H9 (cell line): ENCODE measurements at regions not wholly inside any gene's neighbourhood (a gene's known extent, or its start where the extent isn't known, plus 50 kb on each side); places are given as distances from the start of the nearest gene placed in this dataset.

ENCODE experiments used
- DNase-seq: peaks from one replicate; pipeline ENCODE4 v3.0.0-alpha.2; 2017
- H2AFZ ChIP-seq: one replicate; pipeline ENCODE4 v1.6.1; 2013; ENCODE audit warnings: mild to moderate bottlenecking, low read length, control low read depth, moderate library complexity
- H2AK5ac ChIP-seq: 2 replicates; pipeline ENCODE4 v1.6.1; 2013; ENCODE audit warnings: low read length, control low read depth, mixed read lengths; ENCODE audit not compliant: insufficient read length
- H2BK120ac ChIP-seq: one replicate; pipeline ENCODE4 v1.6.1; 2013; ENCODE audit warnings: low read depth, mild to moderate bottlenecking, low read length, control low read depth, inconsistent platforms; ENCODE audit not compliant: poor library complexity, severe bottlenecking
- H2BK12ac ChIP-seq: 2 replicates; pipeline ENCODE4 v1.6.1; 2013; ENCODE audit warnings: low read length, control low read depth, mixed read lengths, low read depth; ENCODE audit not compliant: insufficient read length
- H2BK15ac ChIP-seq: 2 replicates; pipeline ENCODE4 v1.6.1; 2013; ENCODE audit warnings: low read depth, low read length, control low read depth
- H2BK20ac ChIP-seq: one replicate; pipeline ENCODE4 v1.6.1; 2013; ENCODE audit warnings: low read depth, mild to moderate bottlenecking, low read length, control low read depth, inconsistent platforms; ENCODE audit not compliant: poor library complexity, severe bottlenecking
- H2BK5ac ChIP-seq: 2 replicates; pipeline ENCODE4 v1.6.1; 2013; ENCODE audit warnings: low read length, control low read depth, mixed read lengths; ENCODE audit not compliant: insufficient read length
- H3K14ac ChIP-seq: 2 replicates; pipeline ENCODE4 v1.6.1; 2013; ENCODE audit warnings: low read length, control low read depth; ENCODE audit not compliant: insufficient read depth
- H3K18ac ChIP-seq: 2 replicates; pipeline ENCODE4 v1.6.1; 2013; ENCODE audit warnings: low read depth, mild to moderate bottlenecking, mixed read lengths, low read length, control low read depth; ENCODE audit not compliant: insufficient read length
- H3K23ac ChIP-seq: 2 replicates; pipeline ENCODE4 v1.6.1; 2013; ENCODE audit warnings: low read length, control low read depth, mixed read lengths, low read depth; ENCODE audit not compliant: insufficient read length
- H3K23me2 ChIP-seq: 2 replicates; pipeline ENCODE4 v1.6.1; 2013; ENCODE audit warnings: low read depth, mild to moderate bottlenecking, mixed read lengths, low read length, control low read depth; ENCODE audit not compliant: insufficient read length, poor library complexity, severe bottlenecking
- H3K27ac ChIP-seq: 2 replicates; pipeline ENCODE4 v1.5.1; 2013; ENCODE audit warnings: low read length, control low read depth, mixed read lengths, low read depth; ENCODE audit not compliant: insufficient read length
- H3K27me3 ChIP-seq: 2 replicates; pipeline ENCODE4 v1.6.1; 2013; ENCODE audit warnings: low read length, control low read depth, inconsistent platforms; ENCODE audit not compliant: insufficient read depth
- H3K4ac ChIP-seq: 2 replicates; pipeline ENCODE4 v1.6.1; 2013; ENCODE audit warnings: low read depth, mild to moderate bottlenecking, control low read depth, inconsistent platforms, low read length, moderate library complexity
- H3K4me1 ChIP-seq: 2 replicates; pipeline ENCODE4 v1.6.1; 2013; ENCODE audit warnings: low read length, control low read depth, inconsistent platforms; ENCODE audit not compliant: insufficient read depth
- H3K4me2 ChIP-seq: 2 replicates; pipeline ENCODE4 v1.6.1; 2013; ENCODE audit warnings: low read length, control low read depth, mixed read lengths; ENCODE audit not compliant: insufficient read length, insufficient read depth
- H3K56ac ChIP-seq: 2 replicates; pipeline ENCODE4 v1.6.1; 2013; ENCODE audit warnings: low read depth, mild to moderate bottlenecking, mixed read lengths, low read length, control low read depth; ENCODE audit not compliant: insufficient read length
- H3K79me1 ChIP-seq: 2 replicates; pipeline ENCODE4 v1.6.1; 2013; ENCODE audit warnings: low read depth, mild to moderate bottlenecking, moderate library complexity, low read length, control low read depth, inconsistent platforms; ENCODE audit not compliant: insufficient read depth, poor library complexity, severe bottlenecking
- H3K79me2 ChIP-seq: 2 replicates; pipeline ENCODE4 v1.6.1; 2013; ENCODE audit warnings: low read length, control low read depth, inconsistent platforms; ENCODE audit not compliant: insufficient read depth
- H3K9ac ChIP-seq: 2 replicates; pipeline ENCODE4 v1.6.1; 2013; ENCODE audit warnings: low read length, control low read depth, mixed read lengths; ENCODE audit not compliant: insufficient read length; ENCODE audit errors: extremely low read depth
- H3K9me3 ChIP-seq: one replicate; pipeline ENCODE4 v1.6.1; 2013; ENCODE audit warnings: low read depth, low read length, inconsistent platforms; ENCODE audit not compliant: control insufficient read depth
- H3T11ph ChIP-seq: one replicate; pipeline ENCODE4 v1.6.1; 2013; ENCODE audit warnings: mild to moderate bottlenecking, low read length, control low read depth, inconsistent platforms
- H4K20me1 ChIP-seq: one replicate; pipeline ENCODE4 v1.6.1; 2013; ENCODE audit not compliant: control insufficient read depth, insufficient read length, insufficient read depth
- H4K5ac ChIP-seq: 2 replicates; pipeline ENCODE4 v1.6.1; 2013; ENCODE audit warnings: low read depth, mild to moderate bottlenecking, mixed read lengths, low read length, control low read depth; ENCODE audit not compliant: insufficient read length
- H4K8ac ChIP-seq: replicated peaks from 2 replicates; pipeline ENCODE4 v1.6.1; 2013; ENCODE audit warnings: low read length, control low read depth, mixed read lengths, low read depth; ENCODE audit not compliant: insufficient read length
- H4K91ac ChIP-seq: 2 replicates; pipeline ENCODE4 v1.6.1; 2013; ENCODE audit warnings: low read depth, mild to moderate bottlenecking, moderate library complexity, mixed read lengths, low read length, control low read depth; ENCODE audit not compliant: insufficient read length
- H3K27ac Mint-ChIP-seq, 3 experiments: 2 replicates in 2 of 3; 3 replicates in 1 of 3; pipeline ENCODE4 v1.8.0; 2020 to 2021; ENCODE audit warnings: mixed read lengths in 3 of 3, mild to moderate bottlenecking in 1 of 3, moderate library complexity in 1 of 3
- H3K27me3 Mint-ChIP-seq: 2 replicates; pipeline ENCODE4 v1.8.0; 2021; ENCODE audit warnings: low read depth, mild to moderate bottlenecking, moderate library complexity, mixed read lengths
- H3K36me3 Mint-ChIP-seq, 3 experiments: 2 replicates in 2 of 3; 3 replicates in 1 of 3; pipeline ENCODE4 v1.8.0; 2020 to 2021; ENCODE audit warnings: low read depth in 3 of 3, mixed read lengths in 3 of 3; ENCODE audit not compliant: insufficient read depth in 1 of 3
- H3K4me1 Mint-ChIP-seq, 2 experiments: 2 replicates each; pipeline ENCODE4 v1.8.0; 2020; ENCODE audit warnings: mixed read lengths in 2 of 2
- H3K4me3 Mint-ChIP-seq, 2 experiments: 2 replicates in 1 of 2; 3 replicates in 1 of 2; pipeline ENCODE4 v1.8.0; 2020 to 2021; ENCODE audit warnings: mild to moderate bottlenecking in 2 of 2, mixed read lengths in 2 of 2, moderate library complexity in 1 of 2
- H3K9me3 Mint-ChIP-seq, 2 experiments: 2 replicates in 1 of 2; 3 replicates in 1 of 2; pipeline ENCODE4 v1.8.0; 2020; ENCODE audit warnings: mild to moderate bottlenecking in 2 of 2, mixed read lengths in 2 of 2, moderate library complexity in 1 of 2
- WGBS: extraction: QIAGEN DNeasy Blood & Tissue Kit; methylation state at CpG from one replicate; pipeline ENCODE4 v1.1.7; 2013; ENCODE audit warnings: missing lambda C conversion rate, low lambda C conversion rate, mixed read lengths; ENCODE audit not compliant: insufficient read length; ENCODE audit errors: extremely low coverage; 5-methylcytosine and 5-hydroxymethylcytosine counted together
- TF ChIP-seq, protein P1 (sequence below): fragments of 200-600 bp; sonication (generic); conservative IDR thresholded peaks from 3 replicates; pipeline ENCODE4 v1.8.0; 2021; ENCODE audit warnings: antibody characterized with exemption, mild to moderate bottlenecking

DNA sequence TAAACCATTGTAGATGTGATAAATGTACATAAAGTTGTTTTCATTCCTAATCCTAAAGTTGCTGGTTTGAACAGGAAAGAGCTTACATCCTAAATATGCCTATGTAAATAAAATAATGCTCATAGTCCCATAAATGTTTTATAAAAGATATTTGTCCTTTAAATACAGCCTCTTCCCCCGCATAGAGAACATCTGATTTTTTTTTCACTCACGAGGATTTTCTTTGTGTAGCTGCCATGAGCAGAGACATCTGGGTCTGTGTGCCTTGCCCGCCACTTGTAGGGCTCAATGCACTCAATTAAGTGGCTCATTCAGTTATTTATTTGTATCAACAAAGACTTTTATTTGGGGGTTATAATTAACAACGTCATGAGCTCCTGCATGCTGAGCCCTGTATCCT is 72.8 kb downstream of the SOWAHC start:
- no peak overlapping the region for H3K27ac ChIP-seq
- no peaks in the 10 kb centered on the region for H3K36me3 Mint-ChIP-seq
- H2BK15ac ChIP-seq: no peak overlapping the region
- H3K4me1 Mint-ChIP-seq: peaks cover 10 to 12% of the 10 kb centered on the region in 2 experiments; a peak in 2 of 4 replicates
- no peak overlapping the region for H3K9ac ChIP-seq
- TF ChIP-seq, protein P1, sequence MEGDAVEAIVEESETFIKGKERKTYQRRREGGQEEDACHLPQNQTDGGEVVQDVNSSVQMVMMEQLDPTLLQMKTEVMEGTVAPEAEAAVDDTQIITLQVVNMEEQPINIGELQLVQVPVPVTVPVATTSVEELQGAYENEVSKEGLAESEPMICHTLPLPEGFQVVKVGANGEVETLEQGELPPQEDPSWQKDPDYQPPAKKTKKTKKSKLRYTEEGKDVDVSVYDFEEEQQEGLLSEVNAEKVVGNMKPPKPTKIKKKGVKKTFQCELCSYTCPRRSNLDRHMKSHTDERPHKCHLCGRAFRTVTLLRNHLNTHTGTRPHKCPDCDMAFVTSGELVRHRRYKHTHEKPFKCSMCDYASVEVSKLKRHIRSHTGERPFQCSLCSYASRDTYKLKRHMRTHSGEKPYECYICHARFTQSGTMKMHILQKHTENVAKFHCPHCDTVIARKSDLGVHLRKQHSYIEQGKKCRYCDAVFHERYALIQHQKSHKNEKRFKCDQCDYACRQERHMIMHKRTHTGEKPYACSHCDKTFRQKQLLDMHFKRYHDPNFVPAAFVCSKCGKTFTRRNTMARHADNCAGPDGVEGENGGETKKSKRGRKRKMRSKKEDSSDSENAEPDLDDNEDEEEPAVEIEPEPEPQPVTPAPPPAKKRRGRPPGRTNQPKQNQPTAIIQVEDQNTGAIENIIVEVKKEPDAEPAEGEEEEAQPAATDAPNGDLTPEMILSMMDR: no peak
- no peak for DNase-seq
- H2BK5ac ChIP-seq: no peak overlapping the region
- H3K79me1 ChIP-seq: no peaks in the 10 kb centered on the region
- no peaks in the 10 kb centered on the region for H3K27me3 ChIP-seq
- H3K23ac ChIP-seq: no peak overlapping the region
- no peaks in the 10 kb centered on the region for H4K20me1 ChIP-seq
- no peak overlapping the region for H3K14ac ChIP-seq
- H4K91ac ChIP-seq: no peak overlapping the region
- no peaks in the 10 kb centered on the region for H3K9me3 ChIP-seq
- no peaks in the 10 kb centered on the region for H3K79me2 ChIP-seq
- no peak overlapping the region for H2BK20ac ChIP-seq
- no peak overlapping the region for H4K5ac ChIP-seq
- no peak overlapping the region for H3T11ph ChIP-seq
- H4K8ac ChIP-seq: no peak overlapping the region
- no peaks in the 10 kb centered on the region for H3K4me1 ChIP-seq
- no peaks in the 10 kb centered on the region for H3K23me2 ChIP-seq
- H2AK5ac ChIP-seq: no peak overlapping the region
- no peak overlapping the region for H3K4me3 Mint-ChIP-seq
- WGBS: no CpG with 5 or more reads among the region's 4 CpGs
- H3K27me3 Mint-ChIP-seq: peaks cover 2% of the 10 kb centered on the region
- no peak overlapping the region for H2BK12ac ChIP-seq
- no peak overlapping the region for H3K4me2 ChIP-seq
- no peaks in the 10 kb centered on the region for H3K9me3 Mint-ChIP-seq
- H3K18ac ChIP-seq: no peak overlapping the region
- no peak overlapping the region for H3K4ac ChIP-seq
- H2BK120ac ChIP-seq: no peak overlapping the region
- no peak overlapping the region for H2AFZ ChIP-seq
- no peak overlapping the region for H3K56ac ChIP-seq
- H3K27ac Mint-ChIP-seq: no peak overlapping the region
